GM23338 (cell line): ENCODE measurements at regions not wholly inside any gene's neighbourhood (a gene's known extent, or its start where the extent isn't known, plus 50 kb on each side); places are given as distances from the start of the nearest gene placed in this dataset.

Source experiments
- ATAC-seq: fragments of 200-7000 bp; cut with Tn5 transposase; 3 replicates; pipeline ENCODE4 v1.9.1; 2020
- DNase-seq: peaks from one replicate; pipeline ENCODE4 v3.0.0-alpha.2; 2015; ENCODE audit warnings: low spot score
- H2AFZ ChIP-seq: fragments of 200-600 bp; sonication (generic); 2 replicates; pipeline ENCODE4 v1.8.0; 2016; ENCODE audit warnings: antibody characterized with exemption, mild to moderate bottlenecking, moderate library complexity
- H3F3A ChIP-seq: fragments of 200-600 bp; sonication (generic); replicated peaks from 2 replicates; pipeline ENCODE4 v1.8.0; 2017; ENCODE audit warnings: antibody characterized with exemption, mixed run types, low read depth
- H3K27ac ChIP-seq: fragments of 200-600 bp; sonication (generic); 2 replicates; pipeline ENCODE4 v1.6.1; 2016; ENCODE audit warnings: low read depth
- H3K27me3 ChIP-seq: fragments of 200-600 bp; sonication (generic); 2 replicates; pipeline ENCODE4 v1.8.0; 2016; ENCODE audit warnings: mild to moderate bottlenecking, mixed run types, moderate library complexity; ENCODE audit not compliant: insufficient read depth
- H3K36me3 ChIP-seq: fragments of 200-600 bp; sonication (generic); 2 replicates; pipeline ENCODE4 v1.8.0; 2016; ENCODE audit warnings: mild to moderate bottlenecking; ENCODE audit not compliant: insufficient read depth
- H3K4me1 ChIP-seq: fragments of 200-600 bp; sonication (generic); 2 replicates; pipeline ENCODE4 v1.8.0; 2016; ENCODE audit warnings: mild to moderate bottlenecking, moderate library complexity; ENCODE audit not compliant: insufficient read depth
- H3K4me2 ChIP-seq: fragments of 200-600 bp; sonication (generic); 2 replicates; pipeline ENCODE4 v1.7.1; 2017; ENCODE audit warnings: mixed run types
- H3K4me3 ChIP-seq: fragments of 200-600 bp; sonication (generic); 2 replicates; pipeline ENCODE4 v1.6.1; 2016; ENCODE audit warnings: mixed run types
- H3K79me2 ChIP-seq: fragments of 200-600 bp; sonication (generic); replicated peaks from 2 replicates; pipeline ENCODE4 v1.8.0; 2017; ENCODE audit warnings: mild to moderate bottlenecking; ENCODE audit not compliant: insufficient read depth
- H3K9me2 ChIP-seq: fragments of 200-600 bp; sonication (generic); 2 replicates; pipeline ENCODE4 v1.8.0; 2017; ENCODE audit not compliant: insufficient read depth
- H4K20me1 ChIP-seq: fragments of 200-600 bp; sonication (generic); replicated peaks from 2 replicates; pipeline ENCODE4 v1.8.0; 2017; ENCODE audit warnings: mild to moderate bottlenecking; ENCODE audit not compliant: insufficient read depth
- H3K27ac Mint-ChIP-seq: 2 replicates; pipeline ENCODE4 v1.8.0; 2020; ENCODE audit warnings: inconsistent platforms, mild to moderate bottlenecking, moderate library complexity, mixed read lengths
- H3K27me3 Mint-ChIP-seq: 3 replicates; pipeline ENCODE4 v1.8.0; 2022; ENCODE audit warnings: low read depth, mild to moderate bottlenecking, moderate library complexity, mixed read lengths, inconsistent platforms; ENCODE audit not compliant: insufficient read depth, poor library complexity
- H3K36me3 Mint-ChIP-seq: 3 replicates; pipeline ENCODE4 v1.8.0; 2021; ENCODE audit warnings: low read depth, mild to moderate bottlenecking, inconsistent platforms, moderate library complexity, mixed read lengths
- H3K4me1 Mint-ChIP-seq: 3 replicates; pipeline ENCODE4 v1.8.0; 2020; ENCODE audit warnings: mild to moderate bottlenecking, inconsistent platforms, mixed read lengths
- H3K4me3 Mint-ChIP-seq: 3 replicates; pipeline ENCODE4 v1.8.0; 2021; ENCODE audit warnings: moderate library complexity, mild to moderate bottlenecking, inconsistent platforms, mixed read lengths
- H3K9me3 Mint-ChIP-seq: 3 replicates; pipeline ENCODE4 v1.8.0; 2020; ENCODE audit warnings: moderate library complexity, mild to moderate bottlenecking, inconsistent platforms, mixed read lengths
- CREB1 ChIP-seq: fragments of 250-450 bp; sonication (Bioruptor Pico); IDR thresholded peaks from 2 replicates; pipeline ENCODE4 v1.5.0; 2020; ENCODE audit warnings: low read depth, mild to moderate bottlenecking, moderate library complexity
- EZH2 ChIP-seq: fragments of 200-600 bp; sonication (generic); IDR thresholded peaks from one replicate; pipeline ENCODE4 v1.8.0; 2017; ENCODE audit warnings: antibody characterized with exemption, mild to moderate bottlenecking, low read depth; ENCODE audit not compliant: unreplicated experiment
- EZH2phosphoT487 ChIP-seq: fragments of 200-600 bp; sonication (generic); IDR thresholded peaks from one replicate; pipeline ENCODE4 v1.8.1; 2018; ENCODE audit warnings: antibody characterized with exemption; ENCODE audit not compliant: unreplicated experiment
- JUNB ChIP-seq: IDR thresholded peaks from one replicate; pipeline ENCODE4 v1.6.1; 2016; ENCODE audit warnings: antibody characterized with exemption; ENCODE audit not compliant: unreplicated experiment
- NANOG ChIP-seq: IDR thresholded peaks from 2 replicates; pipeline ENCODE4 v1.6.1; 2016; ENCODE audit warnings: antibody characterized with exemption, borderline replicate concordance
- POLR2AphosphoS5 ChIP-seq: IDR thresholded peaks from 2 replicates; pipeline ENCODE4 v1.6.1; 2016; ENCODE audit warnings: antibody characterized with exemption, low read depth
- STAT1 ChIP-seq: IDR thresholded peaks from one replicate; pipeline ENCODE4 v1.6.1; 2016; ENCODE audit warnings: antibody characterized with exemption; ENCODE audit not compliant: unreplicated experiment
- ZNF114 ChIP-seq: fragments of 250-450 bp; sonication (Bioruptor Pico); IDR thresholded peaks from 2 replicates; pipeline ENCODE4 v1.5.0; 2020; ENCODE audit warnings: mild to moderate bottlenecking, moderate library complexity
- ZNF331 ChIP-seq: fragments of 250-450 bp; sonication (Bioruptor Pico); IDR thresholded peaks from 2 replicates; pipeline ENCODE4 v1.5.0; 2020; ENCODE audit warnings: low read depth, mild to moderate bottlenecking, moderate library complexity
- TF ChIP-seq, protein P1 (sequence below): IDR thresholded peaks from 2 replicates; pipeline ENCODE4 v1.6.1; 2016; ENCODE audit warnings: antibody characterized with exemption
- TF ChIP-seq, protein P2 (sequence below), 2 experiments: fragments of 200-600 bp in 1 of 2; sonication (generic) in 1 of 2; conservative IDR thresholded peaks; 2 replicates each; pipeline versions ENCODE4 v1.5.1 to v1.6.1; 2016 to 2017; ENCODE audit warnings: antibody characterized with exemption in 2 of 2, low read depth in 2 of 2, mild to moderate bottlenecking in 2 of 2, moderate library complexity in 1 of 2
- TF ChIP-seq, protein P3 (sequence below): IDR thresholded peaks from one replicate; pipeline ENCODE4 v1.6.1; 2018; ENCODE audit warnings: antibody characterized with exemption; ENCODE audit not compliant: unreplicated experiment
- TF ChIP-seq, protein P4 (sequence below): fragments of 250-450 bp; sonication (Bioruptor Pico); IDR thresholded peaks from 2 replicates; pipeline ENCODE4 v1.5.0; 2020; ENCODE audit warnings: mild to moderate bottlenecking, moderate library complexity

DNA sequence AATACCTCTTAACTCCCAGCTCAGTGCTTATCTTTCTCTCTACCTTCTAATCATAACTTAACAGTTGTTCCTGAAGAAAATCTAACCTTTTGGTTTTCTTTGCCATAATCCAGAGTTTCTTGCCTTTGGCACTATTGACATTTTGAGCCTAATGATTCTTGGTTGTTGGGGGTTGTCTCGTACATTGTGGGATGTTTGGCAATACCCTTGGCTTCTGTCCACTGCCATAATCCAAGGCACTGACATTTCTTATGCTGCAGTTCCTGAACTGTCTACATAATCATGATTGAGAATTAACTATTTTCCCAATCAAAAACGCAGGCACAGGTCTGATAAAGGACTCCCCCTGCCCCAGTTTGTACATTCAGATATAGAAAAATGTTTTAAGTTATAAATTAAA lies 203.2 kb upstream of the MEX3C start:
- TF ChIP-seq NANOG = no peak
- TF ChIP-seq ZNF114 = no peak
- TF ChIP-seq, protein P1, sequence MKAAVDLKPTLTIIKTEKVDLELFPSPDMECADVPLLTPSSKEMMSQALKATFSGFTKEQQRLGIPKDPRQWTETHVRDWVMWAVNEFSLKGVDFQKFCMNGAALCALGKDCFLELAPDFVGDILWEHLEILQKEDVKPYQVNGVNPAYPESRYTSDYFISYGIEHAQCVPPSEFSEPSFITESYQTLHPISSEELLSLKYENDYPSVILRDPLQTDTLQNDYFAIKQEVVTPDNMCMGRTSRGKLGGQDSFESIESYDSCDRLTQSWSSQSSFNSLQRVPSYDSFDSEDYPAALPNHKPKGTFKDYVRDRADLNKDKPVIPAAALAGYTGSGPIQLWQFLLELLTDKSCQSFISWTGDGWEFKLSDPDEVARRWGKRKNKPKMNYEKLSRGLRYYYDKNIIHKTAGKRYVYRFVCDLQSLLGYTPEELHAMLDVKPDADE = no peak
- no peak for TF ChIP-seq JUNB
- TF ChIP-seq, protein P2, sequence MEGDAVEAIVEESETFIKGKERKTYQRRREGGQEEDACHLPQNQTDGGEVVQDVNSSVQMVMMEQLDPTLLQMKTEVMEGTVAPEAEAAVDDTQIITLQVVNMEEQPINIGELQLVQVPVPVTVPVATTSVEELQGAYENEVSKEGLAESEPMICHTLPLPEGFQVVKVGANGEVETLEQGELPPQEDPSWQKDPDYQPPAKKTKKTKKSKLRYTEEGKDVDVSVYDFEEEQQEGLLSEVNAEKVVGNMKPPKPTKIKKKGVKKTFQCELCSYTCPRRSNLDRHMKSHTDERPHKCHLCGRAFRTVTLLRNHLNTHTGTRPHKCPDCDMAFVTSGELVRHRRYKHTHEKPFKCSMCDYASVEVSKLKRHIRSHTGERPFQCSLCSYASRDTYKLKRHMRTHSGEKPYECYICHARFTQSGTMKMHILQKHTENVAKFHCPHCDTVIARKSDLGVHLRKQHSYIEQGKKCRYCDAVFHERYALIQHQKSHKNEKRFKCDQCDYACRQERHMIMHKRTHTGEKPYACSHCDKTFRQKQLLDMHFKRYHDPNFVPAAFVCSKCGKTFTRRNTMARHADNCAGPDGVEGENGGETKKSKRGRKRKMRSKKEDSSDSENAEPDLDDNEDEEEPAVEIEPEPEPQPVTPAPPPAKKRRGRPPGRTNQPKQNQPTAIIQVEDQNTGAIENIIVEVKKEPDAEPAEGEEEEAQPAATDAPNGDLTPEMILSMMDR (conservative IDR thresholded peaks at IDR 0.05; ENCODE audit: low read depth in 2 of 2) = no peak
- TF ChIP-seq EZH2 = no peak
- no peak for TF ChIP-seq POLR2AphosphoS5
- TF ChIP-seq CREB1 (CRISPR knock-in tag) = no peak
- TF ChIP-seq EZH2phosphoT487 = no peak
- TF ChIP-seq, protein P3, sequence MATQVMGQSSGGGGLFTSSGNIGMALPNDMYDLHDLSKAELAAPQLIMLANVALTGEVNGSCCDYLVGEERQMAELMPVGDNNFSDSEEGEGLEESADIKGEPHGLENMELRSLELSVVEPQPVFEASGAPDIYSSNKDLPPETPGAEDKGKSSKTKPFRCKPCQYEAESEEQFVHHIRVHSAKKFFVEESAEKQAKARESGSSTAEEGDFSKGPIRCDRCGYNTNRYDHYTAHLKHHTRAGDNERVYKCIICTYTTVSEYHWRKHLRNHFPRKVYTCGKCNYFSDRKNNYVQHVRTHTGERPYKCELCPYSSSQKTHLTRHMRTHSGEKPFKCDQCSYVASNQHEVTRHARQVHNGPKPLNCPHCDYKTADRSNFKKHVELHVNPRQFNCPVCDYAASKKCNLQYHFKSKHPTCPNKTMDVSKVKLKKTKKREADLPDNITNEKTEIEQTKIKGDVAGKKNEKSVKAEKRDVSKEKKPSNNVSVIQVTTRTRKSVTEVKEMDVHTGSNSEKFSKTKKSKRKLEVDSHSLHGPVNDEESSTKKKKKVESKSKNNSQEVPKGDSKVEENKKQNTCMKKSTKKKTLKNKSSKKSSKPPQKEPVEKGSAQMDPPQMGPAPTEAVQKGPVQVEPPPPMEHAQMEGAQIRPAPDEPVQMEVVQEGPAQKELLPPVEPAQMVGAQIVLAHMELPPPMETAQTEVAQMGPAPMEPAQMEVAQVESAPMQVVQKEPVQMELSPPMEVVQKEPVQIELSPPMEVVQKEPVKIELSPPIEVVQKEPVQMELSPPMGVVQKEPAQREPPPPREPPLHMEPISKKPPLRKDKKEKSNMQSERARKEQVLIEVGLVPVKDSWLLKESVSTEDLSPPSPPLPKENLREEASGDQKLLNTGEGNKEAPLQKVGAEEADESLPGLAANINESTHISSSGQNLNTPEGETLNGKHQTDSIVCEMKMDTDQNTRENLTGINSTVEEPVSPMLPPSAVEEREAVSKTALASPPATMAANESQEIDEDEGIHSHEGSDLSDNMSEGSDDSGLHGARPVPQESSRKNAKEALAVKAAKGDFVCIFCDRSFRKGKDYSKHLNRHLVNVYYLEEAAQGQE = no peak
- TF ChIP-seq, protein P4, sequence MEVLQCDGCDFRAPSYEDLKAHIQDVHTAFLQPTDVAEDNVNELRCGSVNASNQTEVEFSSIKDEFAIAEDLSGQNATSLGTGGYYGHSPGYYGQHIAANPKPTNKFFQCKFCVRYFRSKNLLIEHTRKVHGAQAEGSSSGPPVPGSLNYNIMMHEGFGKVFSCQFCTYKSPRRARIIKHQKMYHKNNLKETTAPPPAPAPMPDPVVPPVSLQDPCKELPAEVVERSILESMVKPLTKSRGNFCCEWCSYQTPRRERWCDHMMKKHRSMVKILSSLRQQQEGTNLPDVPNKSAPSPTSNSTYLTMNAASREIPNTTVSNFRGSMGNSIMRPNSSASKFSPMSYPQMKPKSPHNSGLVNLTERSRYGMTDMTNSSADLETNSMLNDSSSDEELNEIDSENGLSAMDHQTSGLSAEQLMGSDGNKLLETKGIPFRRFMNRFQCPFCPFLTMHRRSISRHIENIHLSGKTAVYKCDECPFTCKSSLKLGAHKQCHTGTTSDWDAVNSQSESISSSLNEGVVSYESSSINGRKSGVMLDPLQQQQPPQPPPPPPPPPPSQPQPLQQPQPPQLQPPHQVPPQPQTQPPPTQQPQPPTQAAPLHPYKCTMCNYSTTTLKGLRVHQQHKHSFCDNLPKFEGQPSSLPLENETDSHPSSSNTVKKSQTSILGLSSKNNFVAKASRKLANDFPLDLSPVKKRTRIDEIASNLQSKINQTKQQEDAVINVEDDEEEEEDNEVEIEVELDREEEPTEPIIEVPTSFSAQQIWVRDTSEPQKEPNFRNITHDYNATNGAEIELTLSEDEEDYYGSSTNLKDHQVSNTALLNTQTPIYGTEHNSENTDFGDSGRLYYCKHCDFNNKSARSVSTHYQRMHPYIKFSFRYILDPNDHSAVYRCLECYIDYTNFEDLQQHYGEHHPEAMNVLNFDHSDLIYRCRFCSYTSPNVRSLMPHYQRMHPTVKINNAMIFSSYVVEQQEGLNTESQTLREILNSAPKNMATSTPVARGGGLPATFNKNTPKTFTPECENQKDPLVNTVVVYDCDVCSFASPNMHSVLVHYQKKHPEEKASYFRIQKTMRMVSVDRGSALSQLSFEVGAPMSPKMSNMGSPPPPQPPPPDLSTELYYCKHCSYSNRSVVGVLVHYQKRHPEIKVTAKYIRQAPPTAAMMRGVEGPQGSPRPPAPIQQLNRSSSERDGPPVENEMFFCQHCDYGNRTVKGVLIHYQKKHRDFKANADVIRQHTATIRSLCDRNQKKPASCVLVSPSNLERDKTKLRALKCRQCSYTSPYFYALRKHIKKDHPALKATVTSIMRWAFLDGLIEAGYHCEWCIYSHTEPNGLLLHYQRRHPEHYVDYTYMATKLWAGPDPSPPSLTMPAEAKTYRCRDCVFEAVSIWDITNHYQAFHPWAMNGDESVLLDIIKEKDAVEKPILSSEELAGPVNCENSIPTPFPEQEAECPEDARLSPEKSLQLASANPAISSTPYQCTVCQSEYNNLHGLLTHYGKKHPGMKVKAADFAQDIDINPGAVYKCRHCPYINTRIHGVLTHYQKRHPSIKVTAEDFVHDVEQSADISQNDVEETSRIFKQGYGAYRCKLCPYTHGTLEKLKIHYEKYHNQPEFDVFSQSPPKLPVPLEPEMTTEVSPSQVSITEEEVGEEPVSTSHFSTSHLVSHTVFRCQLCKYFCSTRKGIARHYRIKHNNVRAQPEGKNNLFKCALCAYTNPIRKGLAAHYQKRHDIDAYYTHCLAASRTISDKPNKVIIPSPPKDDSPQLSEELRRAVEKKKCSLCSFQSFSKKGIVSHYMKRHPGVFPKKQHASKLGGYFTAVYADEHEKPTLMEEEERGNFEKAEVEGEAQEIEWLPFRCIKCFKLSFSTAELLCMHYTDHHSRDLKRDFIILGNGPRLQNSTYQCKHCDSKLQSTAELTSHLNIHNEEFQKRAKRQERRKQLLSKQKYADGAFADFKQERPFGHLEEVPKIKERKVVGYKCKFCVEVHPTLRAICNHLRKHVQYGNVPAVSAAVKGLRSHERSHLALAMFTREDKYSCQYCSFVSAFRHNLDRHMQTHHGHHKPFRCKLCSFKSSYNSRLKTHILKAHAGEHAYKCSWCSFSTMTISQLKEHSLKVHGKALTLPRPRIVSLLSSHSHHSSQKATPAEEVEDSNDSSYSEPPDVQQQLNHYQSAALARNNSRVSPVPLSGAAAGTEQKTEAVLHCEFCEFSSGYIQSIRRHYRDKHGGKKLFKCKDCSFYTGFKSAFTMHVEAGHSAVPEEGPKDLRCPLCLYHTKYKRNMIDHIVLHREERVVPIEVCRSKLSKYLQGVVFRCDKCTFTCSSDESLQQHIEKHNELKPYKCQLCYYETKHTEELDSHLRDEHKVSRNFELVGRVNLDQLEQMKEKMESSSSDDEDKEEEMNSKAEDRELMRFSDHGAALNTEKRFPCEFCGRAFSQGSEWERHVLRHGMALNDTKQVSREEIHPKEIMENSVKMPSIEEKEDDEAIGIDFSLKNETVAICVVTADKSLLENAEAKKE (CRISPR knock-in tag) = no peak
- no peak for TF ChIP-seq STAT1
- TF ChIP-seq ZNF331 (CRISPR knock-in tag) = no peak
- Histone ChIP-seq H3K4me2 (no peak overlapping the region), H3K4me3 (no peak overlapping the region), H3K27me3 (no peaks in the 10 kb centered on the region), H3K27ac (no peak overlapping the region), H3K9me2 (peaks cover 7% of the 10 kb centered on the region; the same call in 1 of the 2 replicates), H3F3A (no peaks in the 10 kb centered on the region), H3K4me1 (peaks cover 26% of the 10 kb centered on the region), H3K36me3 (no peaks in the 10 kb centered on the region), H4K20me1 (no peaks in the 10 kb centered on the region), H3K79me2 (no peaks in the 10 kb centered on the region), H2AFZ (no peak overlapping the region)
- Mint-ChIP-seq H3K4me3 (no peak overlapping the region), H3K9me3 (no peaks in the 10 kb centered on the region; the same call in 2 of the 3 replicates), H3K4me1 (peaks cover 33% of the 10 kb centered on the region), H3K27ac (no peak overlapping the region), H3K36me3 (no peaks in the 10 kb centered on the region), H3K27me3 (no peaks in the 10 kb centered on the region)
- ATAC-seq (no peak), DNase-seq (no peak)
